GM19240 (cell line): ENCODE measurements at regions not wholly inside any gene's neighbourhood (a gene's known extent, or its start where the extent isn't known, plus 50 kb on each side); places are given as distances from the start of the nearest gene placed in this dataset.

Experiments
- DNase-seq: peaks from one replicate; pipeline ENCODE4 v3.0.0; 2011; ENCODE audit warnings: low spot score; ENCODE audit not compliant: insufficient read length

- DNase-seq, result no peak
These were observed 167.0 kb downstream of the TSEN15 start for GRCh38 chr1:184218458-184219075.

DNA sequence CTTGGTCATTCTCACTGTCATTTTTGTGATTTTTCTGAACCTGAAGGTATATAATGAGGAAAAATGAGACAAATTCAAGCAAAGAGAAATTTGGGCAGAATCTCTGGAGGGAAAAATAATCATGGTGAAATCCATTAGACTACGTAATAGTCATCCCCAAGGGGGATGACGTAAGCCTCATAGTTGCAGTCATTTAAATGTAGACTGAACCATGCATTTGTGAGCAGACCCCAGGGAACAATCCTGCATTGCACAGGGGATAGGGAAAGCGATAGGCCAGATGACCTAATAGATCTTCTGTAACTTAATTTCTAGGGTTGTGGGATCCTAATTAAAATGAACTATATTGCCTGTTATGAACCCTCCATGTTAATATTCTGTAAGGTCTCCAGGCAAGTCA is 167.4 kb upstream of the C1orf21 start:
- DNase-seq, result no peak

- no peak for DNase-seq
These were observed 166.9 kb upstream of the C1orf21 start for GRCh38 chr1:184219883-184220282.

DNA sequence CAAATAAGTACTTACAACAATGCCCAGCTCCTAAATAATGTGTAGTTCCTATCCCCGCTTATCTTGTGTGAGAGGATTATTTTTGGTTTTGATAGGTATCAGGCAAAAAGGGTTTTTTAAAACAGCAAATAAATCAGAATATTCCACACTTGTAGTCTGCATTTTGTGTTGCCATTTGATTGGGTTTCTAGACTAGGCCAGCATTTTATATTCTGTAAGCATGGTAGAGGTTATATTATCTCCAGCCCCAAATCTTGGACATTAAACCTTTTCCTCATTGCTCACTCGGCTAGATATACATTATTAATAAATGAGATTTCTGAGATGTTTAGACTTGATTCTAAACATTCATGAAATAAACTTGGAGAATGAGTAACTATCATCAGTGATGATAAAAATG is 165.7 kb upstream of the C1orf21 start:
- no peak for DNase-seq

GRCh38 chr1:184222652-184223052 is 164.2 kb upstream of the C1orf21 start:
- DNase-seq, result peak; percentile 26

- no peak for DNase-seq
These were observed 163.6 kb upstream of the C1orf21 start for GRCh38 chr1:184223216-184223615.

DNA sequence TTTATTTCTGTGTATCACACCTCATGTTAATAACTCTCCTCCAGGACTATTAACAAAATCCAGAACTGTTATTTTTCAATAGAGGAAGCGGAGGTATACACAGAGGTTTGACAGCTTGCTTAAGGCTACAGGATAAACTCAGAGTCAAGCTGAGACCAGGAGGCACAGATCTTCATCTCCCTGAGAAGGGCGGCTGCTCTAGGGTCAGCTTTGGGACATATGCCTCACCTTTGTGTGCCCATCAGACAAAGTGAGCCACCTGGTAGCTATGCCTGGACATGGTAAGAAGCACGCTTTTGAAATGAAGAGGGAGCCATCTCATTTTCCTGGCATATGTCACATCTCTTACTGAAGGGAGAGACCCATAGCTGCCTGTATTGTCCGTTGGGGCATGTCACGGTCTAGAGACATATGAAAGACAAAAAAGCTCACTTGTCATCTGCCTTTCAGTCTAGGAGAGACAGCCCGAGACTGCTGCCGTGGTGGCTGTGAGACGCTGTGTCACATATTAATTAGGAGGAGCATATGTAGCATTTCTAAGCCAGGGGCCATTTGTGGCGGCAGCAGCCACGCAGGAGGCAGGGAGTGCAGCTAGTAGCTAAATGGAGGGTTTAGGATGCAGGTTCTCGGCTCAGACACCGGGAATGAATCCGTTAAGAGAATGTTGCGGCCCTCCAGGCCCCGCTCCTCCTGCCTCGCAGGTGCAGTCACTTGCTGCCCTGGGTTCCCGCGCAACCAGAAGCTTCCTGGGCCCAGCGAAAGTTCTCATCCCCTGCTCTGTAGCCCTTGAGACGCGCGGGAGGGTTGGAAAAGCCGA is 161.3 kb upstream of the C1orf21 start:
- DNase-seq, result no peak

GRCh38 chr1:184226100-184226487 is 160.7 kb upstream of the C1orf21 start:
- no peak for DNase-seq

- DNase-seq, result no peak
These were observed 158.3 kb upstream of the C1orf21 start for GRCh38 chr1:184228558-184228957.

DNA sequence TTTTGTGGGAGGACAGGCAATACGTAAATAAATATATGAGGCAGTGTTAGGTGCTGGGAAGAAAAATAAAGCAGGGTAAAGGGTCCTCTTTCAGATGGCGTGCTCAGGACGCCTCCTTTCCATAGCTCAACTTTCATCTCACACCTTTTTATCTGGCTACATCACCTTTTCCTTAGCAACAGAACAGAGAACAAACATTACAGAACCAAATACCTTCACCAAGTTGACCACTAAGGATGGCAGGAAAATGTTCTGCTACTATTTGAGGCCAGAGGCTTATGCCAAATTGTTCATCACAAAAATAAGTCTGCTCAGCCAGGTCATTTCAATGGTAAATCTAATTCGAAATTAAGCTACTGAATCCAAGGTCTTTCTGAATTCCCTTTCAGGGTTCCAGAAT is 149.2 kb upstream of the C1orf21 start:
- DNase-seq, result no peak

GRCh38 chr1:184241446-184241845 is 145.4 kb upstream of the C1orf21 start:
- no peak for DNase-seq

- no peak for DNase-seq
These were observed 144.3 kb upstream of the C1orf21 start for GRCh38 chr1:184242507-184242943.

- no peak for DNase-seq
These were observed 141.9 kb upstream of the C1orf21 start for GRCh38 chr1:184244962-184245361.

GRCh38 chr1:184247671-184248070 is 139.2 kb upstream of the C1orf21 start:
- DNase-seq, result no peak

DNA sequence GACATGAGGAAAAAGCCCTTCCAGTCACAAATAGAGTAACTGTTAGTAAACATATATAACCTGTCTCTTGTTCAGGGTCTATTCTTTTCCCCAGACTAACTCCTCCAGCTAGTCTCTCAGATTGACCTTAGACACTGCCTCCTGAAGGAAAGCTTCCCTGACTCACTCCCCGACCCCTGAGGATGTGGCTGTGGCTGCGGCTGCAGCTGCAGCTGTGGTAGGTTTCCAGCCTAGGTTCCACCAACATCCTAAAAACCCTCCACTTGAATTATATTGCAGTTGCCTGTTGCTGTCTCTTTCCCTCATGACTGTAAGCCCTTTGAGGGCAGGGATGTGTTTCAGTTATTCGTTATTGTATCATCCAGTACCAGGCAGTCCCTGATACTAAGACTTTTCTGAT is 132.9 kb upstream of the C1orf21 start:
- no peak for DNase-seq

DNA sequence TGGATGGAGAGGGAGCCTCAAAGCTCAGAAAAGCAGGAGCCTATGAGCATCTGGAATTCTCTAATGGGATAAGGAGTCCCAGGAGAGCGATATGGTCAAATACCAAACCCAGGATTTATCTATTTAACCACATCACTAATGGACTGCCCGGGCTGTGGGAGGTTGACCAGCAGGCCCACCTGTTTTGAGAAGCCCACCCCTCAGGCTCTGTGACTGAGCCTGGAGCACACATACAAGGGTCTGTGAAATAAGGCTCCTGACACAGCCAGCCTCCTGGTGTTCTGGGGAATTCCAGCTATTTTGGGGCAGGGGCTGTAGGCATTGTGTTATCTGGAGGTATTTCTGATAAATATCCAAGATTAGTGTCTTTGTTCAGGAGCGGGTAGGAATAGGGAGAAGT is 132.0 kb upstream of the C1orf21 start:
- no peak for DNase-seq

- DNase-seq, result no peak
These were observed 131.3 kb upstream of the C1orf21 start for GRCh38 chr1:184255560-184255959.

DNA sequence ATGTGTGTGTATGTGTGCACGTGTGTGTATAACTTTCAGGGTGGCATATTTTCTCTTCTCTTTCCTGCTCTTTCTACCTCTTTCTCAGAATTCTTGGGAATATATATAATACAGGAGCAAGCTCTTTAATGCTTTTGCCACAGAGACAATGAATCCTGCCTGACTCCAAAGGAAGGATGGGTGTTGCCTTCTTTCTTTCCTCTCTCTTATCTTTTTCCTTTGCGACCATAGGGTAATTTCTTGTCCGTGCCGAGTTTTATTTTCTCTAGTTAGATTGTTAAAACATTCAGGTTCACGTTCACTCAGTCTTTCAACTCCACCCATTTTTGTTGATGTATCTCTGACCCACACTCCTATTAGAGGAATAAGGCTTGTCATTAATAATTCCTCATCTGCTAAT is 129.0 kb upstream of the C1orf21 start:
- no peak for DNase-seq

DNA sequence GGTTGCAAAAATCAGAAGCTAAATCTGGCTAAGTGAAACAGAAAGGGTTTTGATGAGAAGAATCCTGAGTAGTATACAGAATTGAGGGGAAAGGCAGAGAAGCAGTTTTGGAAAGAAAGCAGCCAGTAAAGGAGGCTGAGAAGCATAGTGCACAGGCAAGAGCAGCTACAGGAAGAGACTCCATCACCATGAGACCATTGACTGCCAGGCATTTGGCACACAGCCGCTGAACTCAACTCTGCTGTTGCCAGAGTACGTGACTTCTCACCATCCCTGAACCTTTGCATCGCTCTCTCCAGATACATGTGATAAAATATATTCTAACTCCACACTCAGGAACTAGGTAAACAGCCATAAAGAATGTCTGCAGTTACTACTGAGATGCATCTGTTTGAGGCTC is 128.3 kb upstream of the C1orf21 start:
- DNase-seq, result no peak

DNA sequence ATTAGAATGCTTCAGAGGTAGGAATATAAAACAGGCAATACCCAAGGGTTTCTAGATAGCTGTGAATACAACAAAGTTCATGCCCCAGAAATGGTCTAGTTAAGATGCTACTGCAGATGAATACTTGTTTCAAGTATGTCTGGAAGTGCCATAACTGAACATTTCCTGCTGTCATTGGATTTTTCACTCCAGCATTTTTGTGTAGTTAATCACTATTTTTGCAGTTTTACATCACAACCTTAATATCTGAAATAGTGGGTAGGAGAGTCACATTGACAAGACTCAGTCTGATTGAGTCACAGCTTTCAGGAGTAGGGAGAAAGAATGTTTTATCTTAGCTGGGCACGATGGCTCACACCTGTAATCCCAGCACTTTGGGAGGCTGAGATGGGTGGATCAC is 126.4 kb upstream of the C1orf21 start:
- no peak for DNase-seq

GRCh38 chr1:184262109-184262508 is 124.7 kb upstream of the C1orf21 start:
- DNase-seq, result no peak

- no peak for DNase-seq
These were observed 119.1 kb upstream of the C1orf21 start for GRCh38 chr1:184267747-184268146.

DNA sequence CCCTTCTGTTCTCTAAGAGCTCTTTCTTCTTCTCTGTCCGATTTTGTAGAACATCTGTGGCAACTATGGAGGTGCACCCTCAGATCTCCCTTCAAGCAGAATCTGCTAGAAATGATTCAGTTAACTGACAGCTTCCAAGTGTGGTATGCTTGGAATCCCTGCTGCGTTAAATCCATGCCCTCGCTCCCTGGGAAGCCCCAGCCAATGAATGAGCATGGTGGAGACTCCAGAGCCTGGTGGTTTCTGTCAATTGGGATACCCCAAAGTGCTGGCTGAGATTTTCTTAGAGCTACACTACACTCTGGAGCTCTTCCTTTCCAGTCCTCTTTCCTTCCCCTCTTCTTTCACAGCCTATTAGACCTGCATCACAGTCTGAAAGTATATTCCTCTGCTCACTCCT is 116.3 kb upstream of the C1orf21 start:
- DNase-seq, result no peak
